ENCODE measurements at regions not wholly inside any gene's neighbourhood (a gene's known extent, or its start where the extent isn't known, plus 50 kb on each side); places are given as distances from the start of the nearest gene placed in this dataset.
"Not testable (repeated sequence)": the region's sequence is repeated elsewhere in the genome, so short reads cannot be mapped to it uniquely, and the experiment has no call there.

DNA sequence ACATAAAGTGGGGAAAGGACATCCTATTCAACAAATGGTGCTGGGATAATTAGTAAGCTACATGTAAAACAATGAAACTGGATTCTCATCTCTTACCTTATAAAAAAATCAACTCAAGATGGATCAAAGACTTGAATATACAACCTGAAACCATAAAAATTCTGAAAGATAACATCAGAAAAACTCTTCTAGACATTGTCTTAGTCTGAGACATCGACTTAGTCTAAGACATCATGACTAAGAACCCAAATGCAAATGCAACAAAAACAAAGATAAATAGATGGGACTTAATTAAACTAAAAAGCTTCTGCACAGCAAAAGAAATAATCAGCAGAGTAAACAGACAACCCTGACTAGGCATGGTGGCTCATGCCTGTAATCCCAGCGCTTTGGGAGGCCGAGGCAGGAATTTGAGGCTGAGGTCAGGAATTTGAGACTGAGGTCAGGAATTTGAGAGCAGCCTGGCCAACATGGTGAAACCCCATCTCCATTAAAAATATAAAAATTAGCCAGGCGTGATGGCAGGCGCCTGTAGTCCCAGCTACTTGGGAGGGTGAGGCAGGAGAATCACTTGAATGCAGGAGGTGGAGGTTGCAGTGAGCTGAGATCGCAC, 54.8 kb upstream of the PSME4 start:
- H3K36me3 Mint-ChIP-seq (ENCODE audit: low read depth) = peaks cover 19% of the 10 kb centered on the region
- H3K27me3 Mint-ChIP-seq, H3K4me1 Mint-ChIP-seq, POLR2A ChIA-PET, H3K4me3 Mint-ChIP-seq, CTCF ChIA-PET, H3K27ac Mint-ChIP-seq, DNase-seq: not testable (repeated sequence)
- peaks cover 18% of the 10 kb centered on the region for H3K9me3 Mint-ChIP-seq

DNA sequence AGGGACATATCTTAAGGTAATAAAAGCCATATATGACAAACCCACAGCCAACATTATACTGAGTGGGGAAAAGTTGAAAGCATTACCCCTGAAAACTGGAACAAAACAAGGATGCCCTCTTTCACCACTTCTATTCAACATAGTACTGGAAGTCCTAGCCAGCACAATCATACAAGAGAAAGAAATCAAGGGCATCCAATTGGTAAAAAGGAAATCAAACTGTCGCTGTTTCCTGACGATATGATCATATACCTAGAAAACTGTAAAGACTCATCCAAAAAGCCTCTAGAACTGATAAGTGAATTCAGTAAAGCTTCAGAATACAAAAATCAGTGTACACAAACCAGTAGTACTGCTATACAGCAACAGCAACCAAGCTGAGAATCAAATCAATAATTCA, 53.8 kb upstream of the PSME4 start:
- CTCF ChIA-PET = no interaction called here
- H3K4me1 Mint-ChIP-seq = peaks cover 2% of the 10 kb centered on the region

DNA sequence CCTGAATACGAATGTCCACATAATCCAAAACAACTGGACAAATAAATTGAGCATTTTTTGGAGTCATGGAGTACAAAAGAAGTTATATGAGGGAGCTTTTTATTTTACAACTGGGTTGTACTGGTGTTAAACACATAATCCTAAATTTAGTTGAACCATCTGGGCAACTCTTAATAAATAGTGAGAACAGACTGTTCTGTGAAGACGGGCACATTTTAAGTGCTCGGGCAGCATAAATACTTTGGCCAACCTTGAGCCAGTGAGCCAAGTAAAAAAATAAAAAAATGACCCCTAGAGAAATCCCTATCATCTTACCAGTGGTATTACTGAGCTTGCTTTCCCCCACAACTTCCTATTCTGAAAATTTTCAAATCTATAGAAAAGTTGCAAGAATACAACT, 50.9 kb upstream of the PSME4 start:
- CTCF ChIA-PET = interaction anchor here (0.6 to 1.8 kb wide), 2 partner anchors 10 to 776 kb away, joined by 4 read pairs; no protein-coding TSS in a partner anchor
- Mint-ChIP-seq H3K27ac (no peak overlapping the region), H3K4me1 (peaks cover 2% of the 10 kb centered on the region), H3K4me3 (no peak overlapping the region), H3K9me3 (peaks cover 16% of the 10 kb centered on the region), H3K27me3 (no peaks in the 10 kb centered on the region), H3K36me3 (ENCODE audit: low read depth) (peaks cover 23% of the 10 kb centered on the region)
- DNase-seq = no peak
- POLR2A ChIA-PET = no interaction called here

More for the DNA sequence above, 53.8 kb upstream of the PSME4 start:
- DNase-seq = no peak
- no peak overlapping the region for H3K27ac Mint-ChIP-seq
- peaks cover 18% of the 10 kb centered on the region for H3K9me3 Mint-ChIP-seq
- no peaks in the 10 kb centered on the region for H3K27me3 Mint-ChIP-seq
- POLR2A ChIA-PET = no interaction called here
- peaks cover 19% of the 10 kb centered on the region for H3K36me3 Mint-ChIP-seq (ENCODE audit: low read depth)
- H3K4me3 Mint-ChIP-seq = no peak overlapping the region

DNA sequence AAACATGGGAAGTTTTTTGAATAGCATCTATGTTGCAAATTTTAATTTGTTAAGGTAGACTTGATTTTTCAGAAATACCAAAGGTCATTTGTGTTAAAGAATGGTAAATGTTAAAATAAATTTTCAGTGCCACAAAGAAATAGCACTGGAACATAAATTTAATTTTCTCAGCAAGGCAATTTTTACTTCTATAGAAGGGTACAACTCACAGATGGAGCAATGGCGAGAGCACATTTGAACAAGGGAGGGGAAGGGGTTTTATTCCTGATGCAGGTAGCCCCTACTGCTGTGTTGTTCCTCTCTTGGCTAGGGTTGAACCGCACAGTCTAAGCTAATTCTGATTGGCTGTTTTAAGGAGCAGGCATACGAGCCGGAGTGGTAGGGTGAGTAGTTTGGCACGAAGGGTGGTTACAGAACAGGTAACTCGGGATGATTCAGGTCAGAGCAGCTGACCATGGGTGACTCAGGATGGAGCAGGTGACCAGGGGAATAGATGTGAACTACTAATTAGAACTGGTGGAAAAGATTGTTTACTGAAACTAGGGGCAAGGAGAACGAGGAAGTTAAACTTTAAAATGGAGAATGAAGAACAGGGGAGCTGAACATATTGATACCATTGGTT, 50.1 kb upstream of the PSME4 start:
- POLR2A ChIA-PET = no interaction called here
- Mint-ChIP-seq H3K36me3 (ENCODE audit: low read depth) (peaks cover 23% of the 10 kb centered on the region), H3K27ac (no peak overlapping the region), H3K27me3 (no peaks in the 10 kb centered on the region), H3K4me3 (no peak overlapping the region), H3K4me1 (peaks cover 4% of the 10 kb centered on the region), H3K9me3 (peaks cover 16% of the 10 kb centered on the region)
- no peak for DNase-seq
- CTCF ChIA-PET = interaction anchor here (0.8 kb wide), 1 partner anchor 12 kb away, joined by 8 read pairs; no protein-coding TSS in a partner anchor

All from activated CD4-positive, alpha-beta T cell treated with anti-CD3 and anti-CD28 coated beads, Interleukin-2, amount 10 ng/mL, durations not matched to agents 7 days and 5 days (primary cell).